ENCODE measurements at regions not wholly inside any gene's neighbourhood (a gene's known extent, or its start where the extent isn't known, plus 50 kb on each side); places are given as distances from the start of the nearest gene placed in this dataset.

- TF ChIP-seq CTCF (conservative IDR thresholded peaks at IDR 0.05) (no peak), EZH2 (IDR thresholded peaks at IDR 0.05; ENCODE audit: low read depth) (no peak)
Measured at GRCh38 chr5:68086857-68087256, 128.7 kb upstream of the PIK3R1 start.
